GM23338 (cell line): ENCODE measurements at regions not wholly inside any gene's neighbourhood (a gene's known extent, or its start where the extent isn't known, plus 50 kb on each side); places are given as distances from the start of the nearest gene placed in this dataset.

Experiments
- CREB1 ChIP-seq: fragments of 250-450 bp; sonication (Bioruptor Pico); IDR thresholded peaks from 2 replicates; pipeline ENCODE4 v1.5.0; 2020; ENCODE audit warnings: low read depth, mild to moderate bottlenecking, moderate library complexity
- CTCF ChIP-seq, 2 experiments: fragments of 200-600 bp in 1 of 2; sonication (generic) in 1 of 2; conservative IDR thresholded peaks; 2 replicates each; pipeline versions ENCODE4 v1.5.1 to v1.6.1; 2016 to 2017; ENCODE audit warnings: antibody characterized with exemption in 2 of 2, low read depth in 2 of 2, mild to moderate bottlenecking in 2 of 2, moderate library complexity in 1 of 2
- EZH2 ChIP-seq: fragments of 200-600 bp; sonication (generic); IDR thresholded peaks from one replicate; pipeline ENCODE4 v1.8.0; 2017; ENCODE audit warnings: antibody characterized with exemption, mild to moderate bottlenecking, low read depth; ENCODE audit not compliant: unreplicated experiment
- EZH2phosphoT487 ChIP-seq: fragments of 200-600 bp; sonication (generic); IDR thresholded peaks from one replicate; pipeline ENCODE4 v1.8.1; 2018; ENCODE audit warnings: antibody characterized with exemption; ENCODE audit not compliant: unreplicated experiment
- NANOG ChIP-seq: IDR thresholded peaks from 2 replicates; pipeline ENCODE4 v1.6.1; 2016; ENCODE audit warnings: antibody characterized with exemption, borderline replicate concordance
- POLR2AphosphoS5 ChIP-seq: IDR thresholded peaks from 2 replicates; pipeline ENCODE4 v1.6.1; 2016; ENCODE audit warnings: antibody characterized with exemption, low read depth
- STAT1 ChIP-seq: IDR thresholded peaks from one replicate; pipeline ENCODE4 v1.6.1; 2016; ENCODE audit warnings: antibody characterized with exemption; ENCODE audit not compliant: unreplicated experiment
- TF ChIP-seq, protein P1 (sequence below): IDR thresholded peaks from one replicate; pipeline ENCODE4 v1.6.1; 2018; ENCODE audit warnings: antibody characterized with exemption; ENCODE audit not compliant: unreplicated experiment

- no peak for TF ChIP-seq CREB1
- TF ChIP-seq CTCF (conservative IDR thresholded peaks at IDR 0.05; ENCODE audit: low read depth in 2 of 2): no peak
- no peak for TF ChIP-seq EZH2phosphoT487
- TF ChIP-seq POLR2AphosphoS5: no peak
- TF ChIP-seq, protein P1, sequence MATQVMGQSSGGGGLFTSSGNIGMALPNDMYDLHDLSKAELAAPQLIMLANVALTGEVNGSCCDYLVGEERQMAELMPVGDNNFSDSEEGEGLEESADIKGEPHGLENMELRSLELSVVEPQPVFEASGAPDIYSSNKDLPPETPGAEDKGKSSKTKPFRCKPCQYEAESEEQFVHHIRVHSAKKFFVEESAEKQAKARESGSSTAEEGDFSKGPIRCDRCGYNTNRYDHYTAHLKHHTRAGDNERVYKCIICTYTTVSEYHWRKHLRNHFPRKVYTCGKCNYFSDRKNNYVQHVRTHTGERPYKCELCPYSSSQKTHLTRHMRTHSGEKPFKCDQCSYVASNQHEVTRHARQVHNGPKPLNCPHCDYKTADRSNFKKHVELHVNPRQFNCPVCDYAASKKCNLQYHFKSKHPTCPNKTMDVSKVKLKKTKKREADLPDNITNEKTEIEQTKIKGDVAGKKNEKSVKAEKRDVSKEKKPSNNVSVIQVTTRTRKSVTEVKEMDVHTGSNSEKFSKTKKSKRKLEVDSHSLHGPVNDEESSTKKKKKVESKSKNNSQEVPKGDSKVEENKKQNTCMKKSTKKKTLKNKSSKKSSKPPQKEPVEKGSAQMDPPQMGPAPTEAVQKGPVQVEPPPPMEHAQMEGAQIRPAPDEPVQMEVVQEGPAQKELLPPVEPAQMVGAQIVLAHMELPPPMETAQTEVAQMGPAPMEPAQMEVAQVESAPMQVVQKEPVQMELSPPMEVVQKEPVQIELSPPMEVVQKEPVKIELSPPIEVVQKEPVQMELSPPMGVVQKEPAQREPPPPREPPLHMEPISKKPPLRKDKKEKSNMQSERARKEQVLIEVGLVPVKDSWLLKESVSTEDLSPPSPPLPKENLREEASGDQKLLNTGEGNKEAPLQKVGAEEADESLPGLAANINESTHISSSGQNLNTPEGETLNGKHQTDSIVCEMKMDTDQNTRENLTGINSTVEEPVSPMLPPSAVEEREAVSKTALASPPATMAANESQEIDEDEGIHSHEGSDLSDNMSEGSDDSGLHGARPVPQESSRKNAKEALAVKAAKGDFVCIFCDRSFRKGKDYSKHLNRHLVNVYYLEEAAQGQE: no peak
- TF ChIP-seq EZH2: no peak
- no peak for TF ChIP-seq NANOG
- TF ChIP-seq STAT1: no peak
Measured at GRCh38 chrX:117429501-117429900, 687.1 kb downstream of the KLHL13 start.
